Stimulated activated CD8-positive, alpha-beta memory T cell treated with anti-CD3 and anti-CD28 coated beads, Interleukin-12 subunit alpha, Interleukin-12 subunit beta, amount 100 ng/mL, for 1 hour (primary cell): ENCODE measurements at regions not wholly inside any gene's neighbourhood (a gene's known extent, or its start where the extent isn't known, plus 50 kb on each side); places are given as distances from the start of the nearest gene placed in this dataset.

Experiments used
- DNase-seq: peaks from one replicate; pipeline ENCODE4 v3.0.0-alpha.2; 2020; ENCODE audit warnings: low read depth

DNA sequence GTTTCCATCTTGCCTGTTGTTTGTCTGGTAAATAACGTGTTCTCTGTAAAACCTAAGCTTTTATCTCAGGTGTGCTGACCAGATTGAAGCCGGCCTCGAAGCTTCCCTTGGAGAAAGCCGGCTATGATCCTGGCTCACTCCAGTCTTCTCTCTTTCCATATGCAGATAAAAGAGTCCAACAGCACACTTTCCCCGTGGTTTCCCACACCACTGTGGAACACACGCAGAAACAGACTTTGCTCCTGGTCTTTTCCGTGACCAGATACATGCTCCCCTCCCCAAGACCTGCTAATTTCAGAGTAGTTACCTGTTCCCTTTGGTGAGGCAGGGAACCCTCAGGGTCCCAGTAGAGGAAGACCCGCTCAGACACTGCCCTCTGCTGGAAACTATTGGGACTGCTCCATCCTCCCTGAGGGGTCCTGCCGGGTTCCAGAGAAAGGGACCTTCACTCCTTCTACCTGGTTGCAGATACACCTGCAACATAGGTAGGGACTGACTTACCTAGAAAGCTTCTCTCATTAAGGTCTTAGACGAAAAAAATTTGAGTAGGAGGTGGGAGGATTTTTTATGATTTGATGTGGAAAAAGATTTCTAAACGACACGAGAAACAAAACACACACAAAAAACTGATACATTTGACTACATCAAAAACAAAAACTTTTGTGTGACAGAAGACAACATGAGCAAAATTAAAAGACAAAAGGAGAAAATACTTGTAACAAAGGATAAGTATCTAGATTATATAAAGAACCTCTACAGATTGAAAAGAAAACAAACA is 415.4 kb upstream of the CCDC196 start:
- peak; percentile 67 for DNase-seq

DNA sequence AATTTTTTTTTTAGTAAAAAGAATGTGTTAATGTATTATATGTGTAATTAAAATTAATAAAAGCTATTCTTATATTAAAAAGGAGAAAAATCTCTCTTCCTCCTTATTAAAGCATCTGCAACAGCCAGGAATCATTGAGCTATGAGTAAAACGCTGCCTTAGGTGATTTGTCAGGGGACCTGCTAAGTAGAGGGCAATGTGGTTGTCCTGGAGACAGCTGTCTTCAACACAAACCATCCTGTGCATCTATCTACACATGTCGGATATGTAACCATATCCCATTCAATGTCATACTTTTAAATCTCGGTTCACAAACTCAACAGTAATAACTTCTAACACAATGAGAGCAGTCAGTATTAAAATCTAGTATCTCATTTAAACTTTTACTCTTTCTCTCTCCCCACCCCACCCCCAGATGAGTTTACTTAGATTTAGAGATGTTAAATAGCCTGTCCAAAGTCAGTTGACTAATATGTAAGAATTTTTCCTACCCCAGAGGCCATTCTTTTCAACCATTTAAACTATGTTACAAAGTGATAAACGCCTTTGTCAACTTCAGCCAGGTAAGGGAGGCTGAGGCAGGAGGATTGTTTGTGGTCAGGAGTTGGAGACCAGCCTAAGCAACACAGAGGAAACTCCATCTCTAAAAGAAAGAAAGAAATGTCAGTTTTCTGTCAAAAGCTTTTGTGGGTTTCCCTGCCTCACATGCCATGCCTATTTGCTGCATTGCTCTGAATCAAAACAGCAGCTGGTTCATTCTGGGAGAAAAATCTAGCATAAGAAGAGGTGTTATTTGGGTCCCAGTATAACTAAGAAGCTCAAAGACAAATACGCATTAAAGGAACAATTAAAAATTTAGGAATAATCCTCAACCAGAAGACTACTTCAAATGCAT is 413.7 kb upstream of the CCDC196 start:
- no peak for DNase-seq

DNA sequence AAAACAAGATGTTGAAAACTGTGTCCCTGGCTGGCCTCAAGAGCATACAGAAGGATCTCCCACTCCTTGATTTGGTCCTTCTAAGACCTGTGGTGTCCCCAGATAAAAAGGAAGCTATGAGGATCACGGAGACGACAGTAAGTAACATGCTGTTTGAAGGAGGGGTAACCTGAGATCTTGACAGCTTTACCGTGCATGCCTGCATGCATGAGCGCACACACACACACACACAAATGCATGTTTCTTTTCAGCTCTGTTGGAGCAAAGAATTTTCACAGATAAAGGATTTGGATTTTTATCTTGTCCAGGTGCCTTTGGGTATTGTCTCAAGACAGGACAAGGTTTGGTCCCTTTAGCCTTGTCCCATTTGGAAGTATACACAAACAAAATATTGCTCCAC is 411.6 kb upstream of the CCDC196 start:
- DNase-seq = no peak

DNA sequence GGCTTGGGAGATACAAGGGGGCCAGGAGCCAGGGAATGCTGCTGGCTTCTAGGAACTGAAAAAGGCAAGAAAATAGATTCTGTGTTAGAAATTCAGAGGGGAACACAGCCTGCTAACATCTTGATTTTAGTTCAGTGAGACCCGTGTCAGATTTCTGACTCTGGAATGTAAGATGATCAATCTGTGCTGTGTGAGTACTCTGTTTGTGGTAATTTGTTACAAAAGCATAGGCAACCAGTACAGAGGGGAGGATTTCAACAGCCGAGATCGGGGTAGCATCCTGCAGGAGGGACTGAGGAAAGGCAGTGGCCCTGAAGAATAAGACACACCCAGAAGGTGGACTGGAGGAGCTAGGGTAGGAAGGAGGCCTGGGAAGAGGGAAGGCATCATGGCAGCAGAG is 410.0 kb upstream of the CCDC196 start:
- DNase-seq = no peak

DNA sequence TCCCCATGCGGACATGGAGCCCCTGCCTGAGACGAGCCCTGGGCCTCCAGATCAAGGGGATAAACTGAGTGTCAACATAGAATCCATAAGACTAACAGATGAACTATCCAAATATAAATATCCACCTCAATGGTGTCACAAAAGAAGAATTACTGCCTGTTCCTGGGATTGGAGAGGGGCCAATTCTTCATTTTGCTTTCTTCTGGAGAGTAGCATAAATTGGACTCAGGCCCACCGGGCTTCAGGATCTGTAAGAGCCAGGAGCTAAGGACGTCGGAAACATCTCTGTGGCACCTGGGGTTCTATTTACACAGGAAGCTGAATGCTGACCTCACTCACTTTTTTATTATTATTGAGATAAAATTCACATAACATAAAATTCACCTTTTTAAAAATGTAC is 408.2 kb upstream of the CCDC196 start:
- DNase-seq = no peak

DNA sequence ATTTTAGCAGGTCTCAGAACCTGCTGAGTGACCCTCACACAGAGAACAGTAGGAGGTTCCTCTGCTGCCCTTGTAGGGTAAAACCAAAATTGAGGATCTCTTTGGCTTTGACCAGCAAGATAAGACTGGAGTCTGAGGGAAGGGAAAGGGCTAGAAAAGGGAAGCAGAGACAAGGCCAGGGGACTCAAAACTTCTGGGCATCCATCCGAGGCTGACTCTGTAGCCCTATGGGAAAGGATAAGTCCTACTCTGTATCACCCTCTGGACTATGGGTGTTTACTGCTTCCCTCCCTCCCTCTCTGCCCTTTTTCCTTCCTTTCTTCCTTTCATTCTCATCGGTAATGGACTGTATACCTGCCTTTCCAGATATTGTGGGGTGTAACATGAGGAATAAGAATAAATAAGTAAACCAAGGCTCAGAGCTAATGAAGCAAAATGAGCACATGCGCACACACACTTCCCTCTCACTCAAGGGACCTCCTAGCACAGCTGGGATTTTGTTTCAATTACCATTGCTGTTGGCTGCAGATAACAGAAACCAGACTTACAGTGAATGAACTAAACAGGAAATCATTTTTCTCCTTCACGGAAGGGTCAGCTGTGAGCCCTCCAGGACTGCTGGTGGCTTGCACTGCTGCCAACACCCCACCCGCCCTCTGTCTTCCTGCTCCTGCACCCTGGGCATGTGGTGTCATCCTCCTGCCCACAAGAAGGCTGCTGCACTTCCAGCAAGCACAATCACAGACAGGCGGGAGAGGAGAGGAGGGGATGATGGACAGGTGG is 404.4 kb upstream of the CCDC196 start:
- DNase-seq = no peak

DNA sequence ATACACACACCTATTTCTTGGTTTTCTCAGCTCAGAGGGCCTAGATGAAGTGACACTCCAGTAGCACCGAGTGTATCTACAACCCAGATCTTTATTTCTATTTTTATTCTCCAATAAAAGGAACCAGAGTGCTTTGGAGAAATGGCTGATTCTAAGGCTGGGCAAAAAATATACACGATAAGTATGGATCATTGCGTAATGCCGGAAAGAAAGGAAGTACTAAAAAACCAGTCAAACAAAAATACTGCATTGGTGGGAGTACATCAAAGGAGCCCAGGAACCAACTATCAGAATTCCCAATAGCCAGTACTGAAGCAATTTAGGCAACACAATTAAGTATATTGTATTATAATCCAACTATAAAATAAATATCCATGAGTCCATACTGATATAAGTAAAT is 400.9 kb upstream of the CCDC196 start:
- DNase-seq = no peak

DNA sequence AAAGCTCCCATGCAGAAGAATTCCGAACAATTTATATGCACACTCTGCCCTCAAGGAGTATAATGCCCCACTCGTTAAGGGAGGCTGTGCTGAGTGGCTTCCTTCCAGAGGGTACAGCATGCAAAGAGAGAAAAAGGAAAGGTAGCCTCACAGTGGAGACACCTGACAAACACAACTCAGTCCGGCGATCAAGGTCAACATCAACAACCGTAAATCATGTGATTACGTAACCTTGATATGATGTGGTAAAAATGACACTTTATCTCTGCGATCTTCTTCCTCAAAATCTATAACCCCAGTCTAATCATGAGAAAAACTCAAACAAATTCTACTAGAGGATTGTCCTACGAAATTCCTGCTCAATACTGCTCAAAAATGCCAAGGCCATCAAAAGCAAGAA is 400.5 kb upstream of the CCDC196 start:
- DNase-seq = no peak

DNA sequence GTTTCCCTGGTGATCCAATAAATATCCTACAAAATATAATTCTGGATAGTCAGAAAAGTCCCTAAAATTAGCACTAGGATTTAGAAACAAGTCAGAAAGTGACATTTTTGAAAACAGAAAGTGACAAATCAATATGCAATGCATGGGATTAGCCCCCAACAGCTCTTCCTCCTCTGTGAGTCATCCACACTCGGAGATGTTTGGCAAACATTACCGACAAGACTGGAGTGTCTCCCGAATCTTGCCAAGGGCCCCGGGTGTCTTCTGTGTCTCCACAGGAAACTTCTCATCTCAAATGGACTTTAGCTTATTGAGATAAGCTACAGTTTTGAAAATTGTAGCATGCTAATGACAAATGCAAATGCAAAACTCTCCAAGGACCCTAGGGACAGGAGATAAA is 398.9 kb upstream of the CCDC196 start:
- no peak for DNase-seq

DNA sequence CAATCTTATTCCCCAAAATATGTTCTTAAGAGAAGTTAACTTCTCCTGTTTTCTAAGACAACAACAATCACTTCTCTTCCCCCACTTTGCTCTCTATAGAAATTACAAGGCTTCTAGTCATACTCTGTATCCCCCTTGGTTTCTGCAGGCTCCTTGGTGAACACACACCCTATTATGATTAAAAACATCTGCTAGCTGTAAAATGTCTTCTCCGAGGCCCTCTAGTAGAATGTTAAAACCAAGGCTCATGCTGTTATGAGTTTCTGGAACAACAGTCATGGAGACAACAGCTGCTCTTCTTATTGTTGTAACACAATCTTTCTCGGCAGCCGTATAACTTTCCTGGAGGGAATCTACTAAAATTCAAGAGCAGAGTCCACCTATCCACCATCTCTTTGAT is 397.5 kb upstream of the CCDC196 start:
- no peak for DNase-seq

DNA sequence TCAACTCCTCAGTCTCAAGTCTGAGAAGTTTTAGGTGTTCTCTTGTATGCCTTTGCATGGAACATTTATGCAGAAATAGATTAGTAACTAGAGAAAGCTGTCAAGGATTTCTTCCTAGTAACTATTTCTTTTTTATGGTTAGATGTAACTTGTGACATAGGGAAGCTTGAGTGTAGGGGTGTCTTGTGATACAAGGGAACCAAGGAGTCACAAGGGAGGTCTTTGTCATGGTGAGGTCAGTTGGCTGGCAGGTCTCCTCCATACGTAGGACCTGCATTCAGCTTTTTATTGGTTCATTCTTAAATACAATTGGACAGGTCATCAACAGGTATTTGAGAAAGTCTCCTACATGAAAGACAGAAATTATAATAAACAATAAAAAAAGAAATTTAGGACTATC is 394.0 kb upstream of the CCDC196 start:
- no peak for DNase-seq

DNA sequence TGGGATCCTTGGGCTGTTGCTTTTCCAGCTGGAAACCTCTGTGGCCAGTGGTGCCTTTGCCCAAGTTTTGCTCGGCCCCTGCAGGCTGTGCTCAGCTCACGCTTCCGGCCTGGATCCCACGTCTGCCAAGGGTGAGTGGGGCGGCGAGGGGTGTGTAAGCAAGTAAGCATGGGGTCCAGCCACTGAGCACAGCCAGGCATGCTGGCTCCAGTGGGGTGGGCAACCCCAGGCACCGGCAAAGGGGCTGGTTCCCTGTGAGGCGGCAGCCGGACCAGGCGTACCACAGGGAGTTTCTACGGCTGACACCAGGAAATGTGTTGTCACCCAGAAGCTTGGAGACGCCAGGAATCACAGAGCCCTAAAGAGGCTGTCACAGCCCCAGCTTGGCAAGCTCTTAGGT is 393.4 kb upstream of the CCDC196 start:
- no peak for DNase-seq

DNA sequence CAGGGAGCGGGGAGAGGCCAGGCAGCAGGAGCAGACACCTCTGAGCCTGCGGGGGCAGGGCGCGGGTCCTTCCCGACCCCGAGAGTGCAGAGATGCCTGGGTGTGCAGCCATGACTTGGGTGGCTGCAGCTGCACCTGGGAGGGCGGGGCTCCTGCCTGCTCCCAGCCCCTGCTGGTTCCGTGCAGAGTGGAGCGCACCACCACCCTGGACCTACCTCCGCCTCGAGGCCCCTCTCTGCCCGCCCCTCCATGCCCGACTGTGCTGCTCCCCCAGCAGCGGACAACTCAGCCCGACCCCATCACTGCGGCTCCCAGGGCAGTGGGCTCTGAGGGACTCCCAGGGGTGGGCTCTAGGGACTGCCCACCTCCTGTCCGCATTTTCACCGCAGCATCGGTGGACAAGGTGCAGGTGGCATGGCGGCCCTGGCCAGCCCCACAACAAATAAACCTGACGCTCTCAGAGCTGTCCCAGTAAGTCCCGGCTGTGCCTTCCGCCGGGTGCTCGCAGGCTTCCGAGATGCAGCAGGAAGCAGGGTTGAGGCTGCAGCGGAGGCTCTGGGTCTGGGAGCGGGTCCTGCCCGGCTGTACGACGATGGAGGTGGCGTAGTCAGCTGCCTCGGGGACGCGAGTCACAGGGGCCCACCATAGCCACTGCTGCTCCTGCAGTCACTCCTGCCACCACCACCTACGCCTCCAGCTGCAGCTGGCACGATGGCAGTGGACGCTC is 392.0 kb upstream of the CCDC196 start:
- DNase-seq = no peak

DNA sequence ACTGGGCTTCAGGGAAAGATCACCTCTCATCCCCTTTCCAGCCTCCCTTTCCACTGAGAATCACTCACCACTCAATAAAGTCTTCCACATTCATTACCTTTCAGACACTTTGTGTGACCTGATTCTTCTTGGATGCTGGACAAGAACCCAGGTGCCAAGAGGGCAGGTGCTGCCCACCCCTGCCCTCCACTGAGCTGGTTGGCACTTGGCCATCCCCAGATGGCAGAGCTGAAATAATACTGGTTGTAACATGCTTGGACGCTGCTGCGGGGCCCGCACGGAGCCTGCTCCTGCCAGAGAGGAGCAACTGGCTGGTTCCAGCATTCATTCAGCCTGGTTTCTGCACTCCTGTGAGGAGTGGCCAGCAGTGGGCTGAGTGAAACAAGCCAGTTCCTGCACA is 386.7 kb upstream of the CCDC196 start:
- DNase-seq = no peak

DNA sequence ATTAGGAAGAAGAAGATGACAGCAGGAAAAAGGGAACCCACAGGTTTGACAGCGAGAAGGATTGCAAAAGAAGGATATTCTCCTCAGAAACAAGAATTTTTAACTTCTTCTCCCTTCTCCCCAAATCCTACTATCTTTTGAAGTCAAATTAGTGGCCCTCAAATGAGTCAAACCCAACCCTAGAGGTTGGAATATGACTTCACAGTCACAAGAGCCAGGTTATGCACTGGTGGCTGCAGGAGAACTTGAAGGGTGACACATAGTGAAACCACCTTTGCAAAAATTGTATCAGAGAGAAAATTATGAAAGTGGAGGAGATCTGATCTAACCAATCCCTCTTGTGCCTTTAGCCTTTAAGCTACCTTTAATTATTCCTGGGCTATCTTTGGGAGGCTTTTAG is 386.2 kb upstream of the CCDC196 start:
- DNase-seq = no peak

DNA sequence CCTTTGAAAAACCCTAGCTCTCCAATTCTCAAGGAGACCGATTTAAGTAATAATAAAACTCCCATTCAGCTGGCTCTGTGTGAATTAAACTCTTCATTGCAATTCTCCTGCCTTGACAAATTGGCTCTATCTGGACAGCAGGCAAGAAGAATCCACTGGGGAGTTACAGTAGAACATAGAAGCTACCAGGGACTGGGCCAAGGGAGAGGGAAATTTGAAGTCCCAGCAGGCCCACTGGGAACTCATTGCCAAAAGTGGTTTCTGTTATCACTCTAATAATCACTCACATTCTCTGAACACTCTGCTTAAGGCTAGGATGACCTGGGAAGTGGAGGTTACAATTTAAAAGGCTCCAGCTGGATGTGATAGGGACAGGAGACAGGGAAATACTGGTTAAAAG is 384.5 kb upstream of the CCDC196 start:
- no peak for DNase-seq

DNA sequence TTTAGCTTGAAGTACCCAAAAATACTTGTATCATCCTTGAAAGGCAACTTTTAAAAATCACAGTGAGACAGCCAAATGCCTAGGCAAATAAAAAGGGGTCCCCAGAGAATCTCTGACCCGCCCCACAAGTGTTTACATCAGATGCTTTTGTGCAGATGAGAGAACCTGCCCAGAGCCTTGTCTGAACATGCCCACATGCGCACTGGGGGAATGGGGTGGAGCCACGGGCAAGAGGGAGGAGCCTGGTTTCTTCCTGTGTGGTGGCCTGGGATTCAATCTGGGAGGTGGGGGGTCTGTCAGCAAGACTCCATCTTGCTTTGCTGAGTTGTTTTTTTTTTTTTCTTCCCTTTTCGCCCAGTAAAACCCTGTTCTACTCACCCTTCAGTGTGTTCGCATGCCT is 381.7 kb upstream of the CCDC196 start:
- no peak for DNase-seq

DNA sequence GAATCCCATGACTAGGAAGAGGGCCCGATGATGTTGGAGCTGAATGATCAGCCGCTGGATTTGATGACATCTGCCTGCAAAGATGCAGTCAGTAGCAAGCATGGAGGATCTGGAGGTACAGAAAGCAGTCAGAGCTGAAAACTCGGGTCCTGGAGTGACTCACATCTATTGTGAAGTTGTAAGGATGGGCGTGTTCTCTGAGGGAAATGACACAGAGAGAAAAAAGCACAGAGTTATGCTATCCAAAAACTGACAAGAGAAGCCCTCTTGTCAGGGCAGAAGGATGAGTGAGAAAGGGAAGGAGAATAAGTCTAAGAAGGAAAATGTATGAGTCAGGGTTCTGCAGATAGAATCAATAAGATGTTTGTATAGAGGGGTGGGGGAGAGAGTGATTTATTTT is 380.4 kb upstream of the CCDC196 start:
- no peak for DNase-seq

DNA sequence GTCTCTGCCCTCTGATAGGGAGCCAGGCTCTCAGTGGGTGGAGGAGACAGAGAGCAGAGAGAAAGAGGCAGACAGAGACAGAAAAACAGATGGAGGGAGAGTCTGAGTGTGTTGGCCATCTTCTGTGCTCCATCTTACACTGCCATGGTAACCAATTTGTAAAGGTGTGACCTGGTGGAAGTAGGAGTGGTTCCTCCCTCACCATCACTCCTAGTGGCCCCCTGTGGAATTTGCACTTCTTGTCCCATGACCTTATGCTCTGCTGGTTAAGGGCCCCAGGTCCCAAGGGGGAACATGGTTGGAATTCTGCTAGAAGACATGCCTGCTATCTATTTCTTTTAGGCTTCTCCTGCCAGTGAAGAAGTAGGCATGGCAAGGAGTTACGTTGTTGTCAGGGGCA is 376.7 kb upstream of the CCDC196 start:
- DNase-seq = no peak

DNA sequence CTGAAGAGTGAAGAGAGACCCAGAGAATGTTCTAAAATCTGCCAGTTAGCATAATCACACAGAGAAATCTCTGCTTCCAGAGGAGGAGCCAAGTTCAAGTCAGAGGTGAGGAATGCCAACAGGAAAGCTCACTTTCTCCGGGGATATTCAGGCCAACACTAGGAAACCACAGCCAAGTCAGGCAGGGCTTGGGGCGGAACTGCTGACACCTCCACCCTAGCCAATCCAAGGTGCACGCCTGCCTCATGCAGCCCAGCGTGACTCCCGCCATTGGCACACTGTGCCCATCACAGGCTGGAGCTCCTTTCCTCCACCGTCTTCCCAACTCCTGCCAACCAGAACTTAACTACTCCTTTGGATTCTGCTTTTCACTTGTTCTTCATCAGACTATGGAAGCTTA is 374.3 kb upstream of the CCDC196 start:
- no peak for DNase-seq

DNA sequence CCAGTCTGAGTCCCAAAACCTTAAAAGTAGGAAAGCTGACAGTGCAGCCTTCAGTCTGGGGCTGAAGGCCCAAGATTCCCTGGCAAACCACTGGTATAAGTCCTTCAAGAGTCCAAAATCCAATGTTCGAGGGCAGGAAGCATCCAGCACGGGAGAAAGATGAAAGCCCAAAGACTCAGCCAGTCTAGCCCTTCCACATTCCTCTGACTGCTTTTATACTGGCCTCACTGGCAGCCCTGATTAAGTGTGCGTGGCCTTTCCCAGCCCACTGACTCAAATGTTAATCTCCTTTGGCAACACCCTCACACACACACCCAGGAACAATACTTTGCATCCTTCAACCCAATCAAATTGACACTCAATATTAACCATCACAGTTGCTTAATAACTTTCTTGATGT is 372.1 kb upstream of the CCDC196 start:
- DNase-seq = no peak
